Mucosa of rectum (tissue), 2 donors: ENCODE measurements at regions not wholly inside any gene's neighbourhood (a gene's known extent, or its start where the extent isn't known, plus 50 kb on each side); places are given as distances from the start of the nearest gene placed in this dataset.

Experiments
- H3K27ac ChIP-seq, 2 donors: one replicate each; pipeline ENCODE4 v1.7.0; 2013; ENCODE audit warnings: inconsistent platforms in 2 of 2, low read depth in 2 of 2, low read length in 2 of 2
- H3K27me3 ChIP-seq, 2 donors: one replicate each; pipeline ENCODE4 v1.7.0; 2013; ENCODE audit warnings: low read length in 2 of 2; ENCODE audit not compliant: control insufficient read depth in 2 of 2, insufficient read depth in 2 of 2
- H3K36me3 ChIP-seq, 2 donors: one replicate each; pipeline ENCODE4 v1.7.0; 2013; ENCODE audit warnings: low read length in 2 of 2; ENCODE audit not compliant: control insufficient read depth in 2 of 2, insufficient read depth in 2 of 2
- H3K4me1 ChIP-seq, 2 donors: one replicate each; pipeline ENCODE4 v1.7.0; 2013; ENCODE audit warnings: low read length in 2 of 2, mild to moderate bottlenecking in 1 of 2; ENCODE audit not compliant: control insufficient read depth in 2 of 2, insufficient read depth in 2 of 2
- H3K4me3 ChIP-seq, 2 donors: one replicate each; pipeline ENCODE4 v1.7.0; 2013; ENCODE audit warnings: low read length in 2 of 2
- H3K9ac ChIP-seq, 2 donors: one replicate each; pipeline ENCODE4 v1.7.0; 2013; ENCODE audit warnings: low read length in 2 of 2, low read depth in 1 of 2, mild to moderate bottlenecking in 1 of 2
- H3K9me3 ChIP-seq, 2 donors: one replicate each; pipeline ENCODE4 v1.7.0; 2013; ENCODE audit warnings: low read length in 2 of 2; ENCODE audit not compliant: control insufficient read depth in 2 of 2
- donor health status: healthy.
- donor health status: Normal muscosa, but diverticular disease.

- Histone ChIP-seq H3K27ac (no peak overlapping the region), H3K36me3 (no peaks in the 10 kb centered on the region), H3K4me3 (no peak overlapping the region), H3K9ac (no peak overlapping the region), H3K9me3 (no peaks in the 10 kb centered on the region), H3K27me3 (no peaks in the 10 kb centered on the region), H3K4me1 (peaks cover 7 to 8% of the 10 kb centered on the region in 2 donors)
Measured at GRCh38 chr9:96121136-96121535, 180.8 kb downstream of the HSD17B3 start.

GRCh38 chr9:96117398-96118080 is 184.4 kb downstream of the HSD17B3 start:
- peaks cover 6 to 9% of the 10 kb centered on the region in 2 donors for H3K4me1 ChIP-seq
- H3K4me3 ChIP-seq: no peak overlapping the region
- H3K27ac ChIP-seq: no peak overlapping the region
- no peak overlapping the region for H3K9ac ChIP-seq
- H3K27me3 ChIP-seq: peaks cover 0 to 2% of the 10 kb centered on the region in 2 donors
- no peaks in the 10 kb centered on the region for H3K36me3 ChIP-seq
- no peaks in the 10 kb centered on the region for H3K9me3 ChIP-seq

- Histone ChIP-seq H3K9me3 (no peaks in the 10 kb centered on the region), H3K27me3 (peaks cover 0 to 2% of the 10 kb centered on the region in 2 donors), H3K4me3 (no peak overlapping the region), H3K36me3 (no peaks in the 10 kb centered on the region), H3K27ac (peak overlapping the region; percentile 11 to 43), H3K9ac (peak overlapping the region in 1 of 2 donors; percentile 26), H3K4me1 (peaks cover 6 to 9% of the 10 kb centered on the region in 2 donors)
Measured at GRCh38 chr9:96116275-96117064, 185.5 kb downstream of the HSD17B3 start.

- Histone ChIP-seq H3K4me1 (peaks cover 6 to 9% of the 10 kb centered on the region in 2 donors), H3K27ac (peak overlapping the region; percentile 11 to 43), H3K9ac (peak overlapping the region in 1 of 2 donors; percentile 26), H3K4me3 (no peak overlapping the region), H3K27me3 (peaks cover 0 to 2% of the 10 kb centered on the region in 2 donors), H3K9me3 (no peaks in the 10 kb centered on the region), H3K36me3 (no peaks in the 10 kb centered on the region)
Measured at GRCh38 chr9:96115836-96116235, 186.1 kb downstream of the HSD17B3 start.

- H3K27ac ChIP-seq: no peak overlapping the region
Measured at GRCh38 chr9:96113032-96113431, 188.9 kb downstream of the HSD17B3 start.

GRCh38 chr9:96109680-96110351 is 192.2 kb downstream of the HSD17B3 start:
- Histone ChIP-seq H3K9ac (no peak overlapping the region), H3K27ac (no peak overlapping the region), H3K4me1 (no peaks in the 10 kb centered on the region), H3K9me3 (no peaks in the 10 kb centered on the region), H3K36me3 (no peaks in the 10 kb centered on the region), H3K4me3 (no peak overlapping the region), H3K27me3 (peaks cover 0 to 2% of the 10 kb centered on the region in 2 donors)

More at GRCh38 chr9:96113032-96113431, 188.9 kb downstream of the HSD17B3 start:
- Histone ChIP-seq H3K4me3 (no peak overlapping the region), H3K9me3 (no peaks in the 10 kb centered on the region), H3K9ac (no peak overlapping the region), H3K4me1 (peaks cover 6 to 9% of the 10 kb centered on the region in 2 donors), H3K36me3 (no peaks in the 10 kb centered on the region), H3K27me3 (peaks cover 0 to 2% of the 10 kb centered on the region in 2 donors)

GRCh38 chr9:96108691-96109380 is 193.1 kb downstream of the HSD17B3 start:
- no peak overlapping the region for H3K9ac ChIP-seq
- H3K27ac ChIP-seq: no peak overlapping the region
- no peak overlapping the region for H3K4me3 ChIP-seq
- no peaks in the 10 kb centered on the region for H3K36me3 ChIP-seq
- no peaks in the 10 kb centered on the region for H3K27me3 ChIP-seq
- H3K9me3 ChIP-seq: no peaks in the 10 kb centered on the region
- H3K4me1 ChIP-seq: no peaks in the 10 kb centered on the region

GRCh38 chr9:96107436-96107835 is 194.5 kb downstream of the HSD17B3 start:
- no peaks in the 10 kb centered on the region for H3K27me3 ChIP-seq
- no peak overlapping the region for H3K9ac ChIP-seq
- H3K9me3 ChIP-seq: no peaks in the 10 kb centered on the region
- H3K27ac ChIP-seq: no peak overlapping the region
- H3K4me1 ChIP-seq: no peaks in the 10 kb centered on the region
- no peak overlapping the region for H3K4me3 ChIP-seq
- H3K36me3 ChIP-seq: no peaks in the 10 kb centered on the region

- no peaks in the 10 kb centered on the region for H3K36me3 ChIP-seq
- H3K9me3 ChIP-seq: no peaks in the 10 kb centered on the region
- no peak overlapping the region for H3K4me3 ChIP-seq
- H3K27ac ChIP-seq: no peak overlapping the region
- no peak overlapping the region for H3K9ac ChIP-seq
- H3K27me3 ChIP-seq: no peaks in the 10 kb centered on the region
- peaks cover 0 to 5% of the 10 kb centered on the region in 2 donors for H3K4me1 ChIP-seq
Measured at GRCh38 chr9:96100385-96101300, 201.3 kb downstream of the HSD17B3 start.
